Stimulated activated CD4-positive, alpha-beta T cell treated with anti-CD3 and anti-CD28 coated beads, Interleukin-12 subunit alpha, Interleukin-12 subunit beta, amount 100 ng/mL, for 24 hours (primary cell): ENCODE measurements at regions not wholly inside any gene's neighbourhood (a gene's known extent, or its start where the extent isn't known, plus 50 kb on each side); places are given as distances from the start of the nearest gene placed in this dataset.
"Not testable (repeated sequence)": the region's sequence is repeated elsewhere in the genome, so short reads cannot be mapped to it uniquely, and the experiment has no call there.

Experiments
- DNase-seq, 2 experiments: peaks; one replicate each; pipeline ENCODE4 v3.0.0-alpha.2; 2020; ENCODE audit warnings: low read depth in 2 of 2

DNA sequence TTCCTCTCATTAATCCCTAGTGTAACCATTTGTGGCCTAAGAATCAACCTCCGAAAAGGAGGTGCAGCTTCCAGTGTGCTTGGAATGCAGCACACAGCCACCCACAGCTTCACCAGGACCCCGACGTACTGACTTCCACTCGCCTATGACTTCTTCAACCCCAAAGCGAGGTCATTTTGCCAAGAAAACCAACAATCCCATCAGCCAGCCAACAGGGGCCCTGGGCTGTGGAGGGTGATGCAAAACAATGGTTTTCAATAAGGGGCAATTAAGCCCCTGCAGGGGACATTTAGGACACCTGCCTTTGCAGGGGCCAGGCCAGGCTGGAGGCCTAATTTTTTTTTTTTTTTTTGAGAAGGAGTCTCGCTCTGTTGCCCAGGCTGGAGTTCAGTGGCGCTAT is 158.1 kb upstream of the SKOR2 start:
- DNase-seq: no peak

- DNase-seq: no peak
Observed at GRCh38 chr18:47407736-47408135, 156.3 kb upstream of the SKOR2 start.

- no peak for DNase-seq
Observed at GRCh38 chr18:47404845-47405244, 153.4 kb upstream of the SKOR2 start.

DNA sequence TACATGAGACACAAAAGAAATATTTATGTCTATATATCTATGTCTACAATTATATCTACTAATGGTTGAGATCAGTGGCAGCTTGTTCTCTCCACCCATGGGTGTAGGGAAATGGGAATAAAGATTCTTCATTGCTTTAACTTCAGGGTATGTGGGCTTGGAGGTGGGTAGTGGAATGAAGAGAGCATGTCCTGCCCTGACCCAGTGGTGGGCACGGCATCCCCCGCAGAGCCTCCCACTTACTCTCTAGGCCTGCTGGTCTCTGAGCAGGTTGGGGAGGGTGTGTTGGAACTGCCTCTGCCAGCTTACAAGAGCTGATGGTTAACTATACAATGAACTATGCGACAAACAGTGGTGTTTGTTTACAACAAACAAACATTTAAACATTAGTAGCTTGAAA is 152.5 kb upstream of the SKOR2 start:
- DNase-seq: no peak

GRCh38 chr18:47403317-47403716 is 151.9 kb upstream of the SKOR2 start:
- no peak for DNase-seq

GRCh38 chr18:47399475-47399874 is 148.0 kb upstream of the SKOR2 start:
- no peak for DNase-seq

DNA sequence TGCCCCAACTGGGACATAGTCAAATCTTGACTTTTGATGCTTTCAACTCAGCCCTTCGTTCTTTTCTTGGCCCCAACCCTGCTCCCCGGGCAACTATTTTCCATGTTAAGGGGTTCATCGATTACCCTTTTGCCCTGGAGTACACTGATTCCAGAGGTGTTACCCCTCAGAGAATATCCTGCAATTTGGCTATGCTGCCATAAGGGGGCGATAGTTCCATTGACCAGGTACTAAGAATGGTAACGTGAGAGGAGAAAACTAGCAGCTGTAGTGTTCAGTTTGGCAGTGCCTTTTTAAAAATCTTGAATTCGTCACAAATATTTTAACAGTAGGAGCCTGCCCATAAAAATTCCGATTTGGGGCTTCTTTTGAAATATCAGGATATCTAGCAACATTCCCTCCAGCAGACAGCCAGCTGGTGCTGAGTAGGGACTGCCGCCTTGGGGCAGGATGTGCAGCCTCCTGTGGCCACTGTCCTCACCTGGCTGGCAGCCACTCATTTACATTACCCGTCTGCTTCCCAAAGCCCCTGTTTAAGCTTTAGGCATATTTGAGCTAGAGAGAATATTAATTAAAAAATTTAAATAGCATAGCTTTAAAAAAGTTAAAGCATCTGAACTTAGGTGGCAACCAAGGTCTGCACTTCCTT is 146.3 kb upstream of the SKOR2 start:
- DNase-seq: peak in 1 of 2 experiments; percentile 7

GRCh38 chr18:47391665-47392064 is 140.2 kb upstream of the SKOR2 start:
- no peak for DNase-seq

GRCh38 chr18:47390410-47391024 is 139.1 kb upstream of the SKOR2 start:
- no peak for DNase-seq

GRCh38 chr18:47389210-47389609 is 137.8 kb upstream of the SKOR2 start:
- no peak for DNase-seq

- no peak for DNase-seq
Observed at GRCh38 chr18:47387864-47388263, 136.4 kb upstream of the SKOR2 start.

DNA sequence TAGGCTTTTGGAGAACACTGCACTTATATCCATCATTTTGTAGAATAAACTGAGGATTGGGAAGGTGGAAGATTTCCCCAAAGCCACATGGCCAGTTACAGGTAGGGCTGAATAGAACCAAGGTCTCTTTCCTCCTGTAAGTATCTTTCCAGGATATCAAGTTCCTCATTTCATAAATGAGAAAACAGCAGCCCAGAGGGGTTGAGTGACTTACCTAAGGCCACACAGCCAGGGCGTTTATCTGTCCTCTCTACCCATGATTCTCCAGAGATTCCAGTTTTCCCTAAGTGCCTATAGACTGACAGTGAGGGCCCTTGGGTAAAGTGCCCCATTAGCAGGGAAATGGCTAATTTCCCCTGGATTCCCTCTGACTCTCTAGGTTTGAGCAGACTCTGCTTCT is 132.3 kb upstream of the SKOR2 start:
- DNase-seq: no peak

DNA sequence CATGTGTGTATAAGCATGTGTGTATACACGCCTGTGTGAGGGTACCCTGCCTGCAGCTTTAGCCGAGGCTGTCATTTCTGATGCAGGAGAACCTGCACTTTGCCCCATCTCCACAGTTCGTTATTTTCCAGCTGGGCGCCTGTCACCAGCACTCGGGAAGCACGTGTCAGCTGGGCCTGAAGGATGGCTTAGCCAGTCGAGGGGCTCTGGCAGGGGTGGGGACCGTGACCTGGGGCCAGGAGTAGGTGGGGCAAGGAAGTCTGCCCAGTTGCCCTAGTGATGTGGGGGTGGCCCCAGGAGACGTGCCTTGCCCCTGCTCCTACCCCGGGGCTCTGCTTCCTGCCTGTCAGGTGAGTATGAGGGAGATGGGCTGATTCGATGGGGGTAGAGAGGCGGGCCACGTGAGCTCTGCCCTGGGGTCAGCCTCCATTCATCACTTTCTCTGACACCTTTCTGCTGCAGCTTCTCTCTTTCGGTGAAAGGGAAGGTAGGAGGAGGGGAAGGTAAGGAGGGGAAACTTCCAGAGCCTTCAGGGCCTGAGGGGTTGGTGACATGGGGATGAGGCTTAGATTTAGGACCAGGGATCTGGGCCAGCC is 130.6 kb upstream of the SKOR2 start:
- DNase-seq: no peak

DNA sequence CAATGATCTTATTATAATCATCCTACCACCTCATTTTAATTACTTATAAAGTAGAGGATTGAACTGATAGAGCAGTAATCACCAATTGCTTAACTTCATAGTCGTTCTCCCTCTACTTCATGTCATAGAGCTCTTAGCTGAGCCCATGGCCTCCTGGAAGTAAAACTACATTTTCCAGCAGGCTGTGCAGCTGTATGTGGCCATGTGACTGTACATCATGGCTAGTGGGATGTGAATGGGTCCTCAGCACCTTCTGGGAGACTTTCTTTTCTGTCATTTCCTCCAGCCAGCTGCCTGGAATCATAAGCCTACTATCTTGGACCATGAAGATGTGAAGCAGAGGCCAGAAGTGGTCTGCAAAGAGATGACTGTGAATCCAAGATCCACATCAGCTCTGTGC is 128.7 kb upstream of the SKOR2 start:
- DNase-seq: no peak

- DNase-seq: no peak
Observed at GRCh38 chr18:47373465-47373864, 122.0 kb upstream of the SKOR2 start.

GRCh38 chr18:47370052-47370451 is 118.6 kb upstream of the SKOR2 start:
- DNase-seq: no peak

- DNase-seq: not testable (repeated sequence)
Observed at GRCh38 chr18:47354061-47354460, 102.6 kb upstream of the SKOR2 start.

- no peak for DNase-seq
Observed at GRCh38 chr18:47346016-47346415, 94.6 kb upstream of the SKOR2 start.

DNA sequence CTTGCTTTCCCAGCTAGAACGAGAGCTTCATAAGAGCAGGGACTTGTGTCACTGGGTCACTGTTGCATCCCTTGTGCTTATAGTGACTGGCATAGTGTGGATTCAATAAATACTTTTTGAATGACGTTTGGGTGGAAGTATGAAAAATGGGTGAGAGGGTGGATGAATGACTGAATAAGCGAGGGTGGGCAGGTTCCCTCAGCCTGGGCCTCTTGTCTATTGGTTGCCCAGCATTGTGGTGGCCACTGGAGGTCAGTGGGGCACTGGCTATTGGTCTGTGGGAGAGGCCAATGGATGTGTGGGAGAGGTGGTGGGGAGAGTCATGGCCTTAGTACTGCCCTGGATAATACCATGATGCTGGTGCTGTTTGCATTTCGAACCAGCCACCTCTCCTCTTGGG is 93.8 kb upstream of the SKOR2 start:
- DNase-seq: no peak

- no peak for DNase-seq
Observed at GRCh38 chr18:47343291-47343690, 91.8 kb upstream of the SKOR2 start.

DNA sequence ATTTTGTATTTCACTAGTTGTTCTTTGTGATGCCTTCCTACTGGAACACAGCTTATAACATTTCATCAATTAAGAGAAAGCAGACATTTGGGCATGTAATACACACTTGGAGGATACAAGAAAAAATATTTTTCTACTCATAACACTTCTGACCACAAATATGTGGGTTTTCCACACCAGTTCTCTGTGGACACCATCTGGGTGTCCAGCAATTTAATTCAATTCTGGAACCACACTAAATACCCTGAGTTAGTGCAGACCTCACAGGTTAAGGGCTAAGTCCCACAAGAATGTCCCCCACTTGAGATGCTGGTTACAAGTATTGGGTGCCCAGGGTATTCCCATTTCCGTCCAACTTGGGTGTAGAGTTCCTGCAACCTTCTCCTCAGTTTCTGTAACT is 91.1 kb upstream of the SKOR2 start:
- no peak for DNase-seq

GRCh38 chr18:47341678-47342077 is 90.2 kb upstream of the SKOR2 start:
- DNase-seq: no peak

DNA sequence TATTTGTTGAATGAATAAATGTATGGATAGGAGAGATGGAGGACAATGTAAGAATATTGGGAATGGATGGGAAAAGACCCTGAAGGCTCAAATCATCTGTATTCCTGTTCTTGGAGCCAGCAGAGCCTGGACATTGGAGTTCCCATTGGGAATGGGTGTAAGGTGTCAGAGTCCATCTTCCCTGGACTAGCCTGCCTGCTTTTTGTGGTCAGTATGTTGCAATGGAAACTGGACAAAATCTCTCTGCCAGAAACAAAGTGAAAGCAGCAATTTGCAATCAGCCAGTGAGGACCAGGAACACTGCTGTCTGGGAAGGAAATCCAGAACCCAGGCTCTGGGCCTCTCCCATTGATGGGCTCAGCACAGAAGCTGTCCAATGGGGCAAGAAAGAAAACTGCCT is 83.5 kb upstream of the SKOR2 start:
- no peak for DNase-seq
